B cell (primary cell): ENCODE measurements at regions not wholly inside any gene's neighbourhood (a gene's known extent, or its start where the extent isn't known, plus 50 kb on each side); places are given as distances from the start of the nearest gene placed in this dataset.

Source experiments
- CTCF ChIP-seq: fragments of 200-600 bp; IDR thresholded peaks from one replicate; pipeline ENCODE4 v1.8.0; 2022; ENCODE audit warnings: antibody characterized with exemption, mild to moderate bottlenecking
- EZH2 ChIP-seq: IDR thresholded peaks from 2 replicates; pipeline ENCODE4 v1.6.1; 2012; ENCODE audit warnings: borderline replicate concordance, low read depth, mild to moderate bottlenecking, moderate library complexity, low read length; ENCODE audit not compliant: insufficient read depth, poor library complexity, severe bottlenecking

- TF ChIP-seq CTCF (no peak), EZH2 (no peak)
Measured at GRCh38 chr15:29465196-29465595, 195.6 kb upstream of the NSMCE3 start.
